ENCODE measurements at regions not wholly inside any gene's neighbourhood (a gene's known extent, or its start where the extent isn't known, plus 50 kb on each side); places are given as distances from the start of the nearest gene placed in this dataset.

- Mint-ChIP-seq H3K27me3 (ENCODE audit: unreplicated experiment) (peaks cover 7% of the 10 kb centered on the region), H3K9me3 (ENCODE audit: unreplicated experiment) (peaks cover 3% of the 10 kb centered on the region), H3K4me3 (ENCODE audit: unreplicated experiment) (no peak overlapping the region), H3K36me3 (ENCODE audit: unreplicated experiment) (peaks cover 4% of the 10 kb centered on the region), H3K4me1 (ENCODE audit: low read depth, unreplicated experiment) (peaks cover 13% of the 10 kb centered on the region), H3K27ac (ENCODE audit: unreplicated experiment) (no peak overlapping the region)
- no peak for DNase-seq
- TF ChIP-seq CTCF (IDR thresholded peaks at IDR 0.05; ENCODE audit: partially characterized antibody, unreplicated experiment) = no peak
Observed at GRCh38 chr11:116279511-116279910, 493.3 kb downstream of the BUD13 start.

GRCh38 chr11:116278076-116278475, 494.7 kb downstream of the BUD13 start:
- Mint-ChIP-seq H3K36me3 (ENCODE audit: unreplicated experiment) (peaks cover 4% of the 10 kb centered on the region), H3K27me3 (ENCODE audit: unreplicated experiment) (peaks cover 10% of the 10 kb centered on the region), H3K27ac (ENCODE audit: unreplicated experiment) (no peak overlapping the region), H3K4me3 (ENCODE audit: unreplicated experiment) (no peak overlapping the region), H3K9me3 (ENCODE audit: unreplicated experiment) (peaks cover 6% of the 10 kb centered on the region), H3K4me1 (ENCODE audit: low read depth, unreplicated experiment) (peaks cover 18% of the 10 kb centered on the region)
- no peak for DNase-seq
- no peak for TF ChIP-seq CTCF (IDR thresholded peaks at IDR 0.05; ENCODE audit: partially characterized antibody, unreplicated experiment)

- Mint-ChIP-seq H3K27me3 (ENCODE audit: unreplicated experiment) (peaks cover 11% of the 10 kb centered on the region), H3K4me1 (ENCODE audit: low read depth, unreplicated experiment) (peaks cover 18% of the 10 kb centered on the region), H3K9me3 (ENCODE audit: unreplicated experiment) (peaks cover 6% of the 10 kb centered on the region), H3K27ac (ENCODE audit: unreplicated experiment) (no peak overlapping the region), H3K4me3 (ENCODE audit: unreplicated experiment) (no peak overlapping the region), H3K36me3 (ENCODE audit: unreplicated experiment) (peaks cover 4% of the 10 kb centered on the region)
- peak; percentile 100 for TF ChIP-seq CTCF (IDR thresholded peaks at IDR 0.05; ENCODE audit: partially characterized antibody, unreplicated experiment)
- peak; percentile 89 for DNase-seq
Observed at GRCh38 chr11:116276051-116277044, 496.4 kb downstream of the BUD13 start.

- peaks cover 11% of the 10 kb centered on the region for H3K27me3 Mint-ChIP-seq (ENCODE audit: unreplicated experiment)
- H3K9me3 Mint-ChIP-seq (ENCODE audit: unreplicated experiment) = peaks cover 6% of the 10 kb centered on the region
- H3K4me3 Mint-ChIP-seq (ENCODE audit: unreplicated experiment) = peak overlapping the region; percentile 52
- H3K27ac Mint-ChIP-seq (ENCODE audit: unreplicated experiment) = peak overlapping the region; percentile 72
- H3K36me3 Mint-ChIP-seq (ENCODE audit: unreplicated experiment) = peaks cover 4% of the 10 kb centered on the region
- no peak for DNase-seq
- no peak for TF ChIP-seq CTCF (IDR thresholded peaks at IDR 0.05; ENCODE audit: partially characterized antibody, unreplicated experiment)
- H3K4me1 Mint-ChIP-seq (ENCODE audit: low read depth, unreplicated experiment) = peaks cover 18% of the 10 kb centered on the region
Observed at GRCh38 chr11:116275635-116276034, 497.2 kb downstream of the BUD13 start.

GRCh38 chr11:116274521-116274920, 498.3 kb downstream of the BUD13 start:
- Mint-ChIP-seq H3K4me3 (ENCODE audit: unreplicated experiment) (no peak overlapping the region), H3K27ac (ENCODE audit: unreplicated experiment) (peak overlapping the region; percentile 18), H3K36me3 (ENCODE audit: unreplicated experiment) (peaks cover 4% of the 10 kb centered on the region), H3K4me1 (ENCODE audit: low read depth, unreplicated experiment) (peaks cover 18% of the 10 kb centered on the region), H3K27me3 (ENCODE audit: unreplicated experiment) (peaks cover 11% of the 10 kb centered on the region), H3K9me3 (ENCODE audit: unreplicated experiment) (peaks cover 6% of the 10 kb centered on the region)
- no peak for DNase-seq
- TF ChIP-seq CTCF (IDR thresholded peaks at IDR 0.05; ENCODE audit: partially characterized antibody, unreplicated experiment) = no peak
